H1 (cell line): ENCODE measurements at regions not wholly inside any gene's neighbourhood (a gene's known extent, or its start where the extent isn't known, plus 50 kb on each side); places are given as distances from the start of the nearest gene placed in this dataset.

Experiments
- CTCF ChIA-PET: fragments of 300-600 bp; sonication (Branson Sonifier 250); formaldehyde crosslinking; loops from one replicate; lab custom pipeline; 2021; ENCODE audit not compliant: partially characterized antibody; lab: Charles Lee
- POLR2A ChIA-PET: fragments of 300-600 bp; sonication (Branson Sonifier 250); formaldehyde crosslinking; loops from one replicate; lab custom pipeline; 2021; ENCODE audit warnings: inconsistent platforms; ENCODE audit not compliant: partially characterized antibody; lab: Charles Lee
- DNase-seq, 2 experiments: peaks; one replicate each; pipeline versions ENCODE4 v3.0.0 to v3.0.0-alpha.2; 2010 to 2022; ENCODE audit warnings: low spot score in 2 of 2, low read depth in 1 of 2, mixed read lengths in 1 of 2
- FAIRE-seq: peaks from 2 replicates; lab custom pipeline; 2011; peaks lifted over from hg19 to GRCh38; lab: Jason Lieb, UNC
- H2AFZ ChIP-seq: 2 replicates; pipeline ENCODE4 v1.8.1; 2012; ENCODE audit warnings: low read length, inconsistent platforms
- H2AK5ac ChIP-seq: 2 replicates; pipeline ENCODE4 v1.6.1; 2013; ENCODE audit warnings: low read depth, low read length
- H2BK120ac ChIP-seq: replicated peaks from 2 replicates; pipeline ENCODE3; 2013; ENCODE audit warnings: low read depth, low read length, inconsistent platforms
- H2BK12ac ChIP-seq: 2 replicates; pipeline ENCODE4 v1.6.1; 2013; ENCODE audit warnings: low read depth, low read length
- H2BK15ac ChIP-seq: 2 replicates; pipeline ENCODE4 v1.6.1; 2013; ENCODE audit warnings: low read length
- H2BK20ac ChIP-seq: 2 replicates; pipeline ENCODE4 v1.6.1; 2013; ENCODE audit warnings: low read length
- H2BK5ac ChIP-seq: 2 replicates; pipeline ENCODE4 v1.6.1; 2013; ENCODE audit warnings: low read depth, low read length
- H3K14ac ChIP-seq: 2 replicates; pipeline ENCODE4 v1.6.1; 2013; ENCODE audit warnings: inconsistent platforms; ENCODE audit not compliant: insufficient read length
- H3K18ac ChIP-seq: 2 replicates; pipeline ENCODE4 v1.6.1; 2013; ENCODE audit warnings: low read length; ENCODE audit errors: extremely low read depth
- H3K23ac ChIP-seq: 2 replicates; pipeline ENCODE4 v1.6.1; 2013; ENCODE audit warnings: inconsistent platforms; ENCODE audit not compliant: insufficient read length
- H3K23me2 ChIP-seq: 2 replicates; pipeline ENCODE4 v1.6.1; 2013; ENCODE audit warnings: low read depth, low read length
- H3K27ac ChIP-seq: 2 replicates; pipeline ENCODE4 v1.6.1; 2011; ENCODE audit warnings: low read depth, low read length, inconsistent platforms
- H3K27me3 ChIP-seq, 4 experiments: replicated peaks in 1 of 4; 1 replicate in 1 of 4; 2 replicates in 3 of 4; pipeline versions ENCODE4 v1.6.1 to v1.8.1; 2011 to 2013; ENCODE audit warnings: low read length in 3 of 4, mild to moderate bottlenecking in 3 of 4, inconsistent platforms in 2 of 4, mixed read lengths in 2 of 4, moderate library complexity in 1 of 4; ENCODE audit not compliant: control insufficient read depth in 3 of 4, insufficient read depth in 3 of 4; ENCODE audit errors: extremely low read depth in 1 of 4
- H3K36me3 ChIP-seq, 4 experiments: 2 replicates each; pipeline versions ENCODE4 v1.6.1 to v1.8.1; 2011 to 2013; ENCODE audit warnings: mild to moderate bottlenecking in 4 of 4, low read length in 3 of 4, moderate library complexity in 2 of 4, control low read depth in 1 of 4, inconsistent platforms in 1 of 4; ENCODE audit not compliant: insufficient read depth in 4 of 4, control insufficient read depth in 2 of 4
- H3K4ac ChIP-seq: replicated peaks from 2 replicates; pipeline ENCODE3; 2013; ENCODE audit warnings: low read length, low read depth, mixed read lengths, inconsistent platforms; ENCODE audit not compliant: insufficient read length
- H3K4me1 ChIP-seq, 4 experiments: replicated peaks in 1 of 4; 1 replicate in 1 of 4; 2 replicates in 3 of 4; pipeline versions ENCODE4 v1.6.1 to v1.8.1; 2011 to 2013; ENCODE audit warnings: low read length in 3 of 4, inconsistent platforms in 2 of 4, mixed read lengths in 1 of 4; ENCODE audit not compliant: insufficient read depth in 4 of 4, control insufficient read depth in 3 of 4
- H3K4me2 ChIP-seq, 2 experiments: 2 replicates each; pipeline versions ENCODE4 v1.6.1 to v1.8.1; 2011 to 2013; ENCODE audit warnings: low read depth in 2 of 2, low read length in 2 of 2, control low read depth in 1 of 2, inconsistent platforms in 1 of 2, mild to moderate bottlenecking in 1 of 2; ENCODE audit not compliant: insufficient read depth in 1 of 2
- H3K4me3 ChIP-seq, 4 experiments: fragments of 200-600, 300-600 bp in 1 of 4; sonication (generic), shearing (Covaris generic), sonication (Bioruptor Twin) in 1 of 4; 2 replicates each; pipeline versions ENCODE4 v1.5.1 to v1.8.1; 2011 to 2016; ENCODE audit warnings: low read length in 4 of 4, low read depth in 3 of 4, control low read depth in 2 of 4, inconsistent platforms in 2 of 4, mild to moderate bottlenecking in 2 of 4, mixed read lengths in 1 of 4, moderate library complexity in 1 of 4; ENCODE audit not compliant: insufficient read depth in 2 of 4; ENCODE audit errors: extremely low read depth in 1 of 4
- H3K56ac ChIP-seq: replicated peaks from 2 replicates; pipeline ENCODE3; 2013; ENCODE audit warnings: low read depth, mild to moderate bottlenecking, mixed read lengths, low read length, inconsistent platforms; ENCODE audit not compliant: insufficient read length
- H3K79me1 ChIP-seq: 2 replicates; pipeline ENCODE4 v1.6.1; 2013; ENCODE audit warnings: low read depth, low read length, control low read depth
- H3K79me2 ChIP-seq, 2 experiments: 2 replicates each; pipeline versions ENCODE4 v1.6.1 to v1.8.1; 2012 to 2013; ENCODE audit warnings: low read length in 2 of 2, mild to moderate bottlenecking in 2 of 2, inconsistent platforms in 1 of 2; ENCODE audit not compliant: insufficient read depth in 2 of 2, control insufficient read depth in 1 of 2
- H3K9ac ChIP-seq, 4 experiments: replicated peaks in 1 of 4; 1 replicate in 1 of 4; 2 replicates in 3 of 4; pipeline versions ENCODE4 v1.6.1 to v1.8.1; 2011 to 2013; ENCODE audit warnings: low read depth in 3 of 4, low read length in 3 of 4, control low read depth in 2 of 4, mild to moderate bottlenecking in 2 of 4, moderate library complexity in 2 of 4, inconsistent platforms in 1 of 4; ENCODE audit errors: extremely low read depth in 1 of 4
- H3K9me3 ChIP-seq, 2 experiments: 2 replicates each; pipeline versions ENCODE4 v1.6.1 to v1.8.1; 2012 to 2013; ENCODE audit warnings: mild to moderate bottlenecking in 2 of 2, moderate library complexity in 2 of 2, control low read depth in 1 of 2, inconsistent platforms in 1 of 2, low read depth in 1 of 2, low read length in 1 of 2, mixed read lengths in 1 of 2; ENCODE audit not compliant: insufficient read depth in 2 of 2
- H4K20me1 ChIP-seq, 2 experiments: replicated peaks in 1 of 2; 2 replicates each; pipeline versions ENCODE3 to v1.8.1; 2011 to 2013; ENCODE audit warnings: inconsistent platforms in 2 of 2, low read length in 2 of 2, mild to moderate bottlenecking in 1 of 2; ENCODE audit not compliant: insufficient read depth in 2 of 2, control insufficient read depth in 1 of 2
- H4K5ac ChIP-seq: 2 replicates; pipeline ENCODE4 v1.6.1; 2013; ENCODE audit warnings: low read length, low read depth, mixed read lengths, inconsistent platforms; ENCODE audit not compliant: insufficient read length
- H4K8ac ChIP-seq: 2 replicates; pipeline ENCODE4 v1.8.0; 2013; ENCODE audit warnings: mild to moderate bottlenecking, moderate library complexity, low read length, inconsistent platforms; ENCODE audit not compliant: insufficient read depth; ENCODE audit errors: extremely low read depth
- H4K91ac ChIP-seq: replicated peaks from 2 replicates; pipeline ENCODE3; 2013; ENCODE audit warnings: low read length, mixed read lengths, inconsistent platforms; ENCODE audit not compliant: insufficient read length
- BCL11A ChIP-seq, 2 experiments: IDR thresholded peaks; one replicate each; pipeline ENCODE4 v1.6.1; 2011; ENCODE audit warnings: low read depth in 2 of 2, low read length in 2 of 2, mild to moderate bottlenecking in 2 of 2
- KDM1A ChIP-seq: fragments of 200-600, 300-600 bp; sonication (generic); IDR thresholded peaks from 2 replicates; pipeline ENCODE4 v1.7.1; 2016; ENCODE audit warnings: mild to moderate bottlenecking, low read length, borderline replicate concordance
- POLR2A ChIP-seq, 2 experiments: IDR thresholded peaks; 1 replicate in 1 of 2; 2 replicates in 1 of 2; pipeline ENCODE4 v1.6.1; 2011; ENCODE audit warnings: low read depth in 2 of 2, low read length in 2 of 2, mild to moderate bottlenecking in 2 of 2; ENCODE audit errors: control extremely low read depth in 1 of 2
- SAP30 ChIP-seq: fragments of 300-600 bp; sonication (generic); IDR thresholded peaks from 2 replicates; pipeline ENCODE4 v1.7.1; 2012; ENCODE audit warnings: low read length, moderate library complexity, mild to moderate bottlenecking, inconsistent platforms; ENCODE audit not compliant: insufficient read depth, insufficient replicate concordance
- SP2 ChIP-seq: IDR thresholded peaks from 2 replicates; pipeline ENCODE4 v1.6.1; 2012; ENCODE audit warnings: mild to moderate bottlenecking, low read length, inconsistent platforms
- TAF7 ChIP-seq: optimal IDR thresholded peaks from 2 replicates; pipeline ENCODE3; 2011; ENCODE audit warnings: low read depth, mild to moderate bottlenecking, inconsistent platforms, low read length, moderate library complexity, borderline replicate concordance
- WGBS, 2 experiments: shearing (Covaris generic) in 1 of 2; methylation state at CpG; one replicate each; pipeline versions ENCODE4 v1.1.6 to v1.1.7; 2013 to 2015; ENCODE audit warnings: low lambda C conversion rate in 2 of 2, mixed read lengths in 2 of 2, inconsistent platforms in 1 of 2, low coverage in 1 of 2, missing lambda C conversion rate in 1 of 2; ENCODE audit not compliant: insufficient replicate concordance in 2 of 2, insufficient coverage in 1 of 2, insufficient read length in 1 of 2; ENCODE audit errors: extremely low coverage in 1 of 2, missing lambda C conversion rate in 1 of 2; 5-methylcytosine and 5-hydroxymethylcytosine counted together

DNA sequence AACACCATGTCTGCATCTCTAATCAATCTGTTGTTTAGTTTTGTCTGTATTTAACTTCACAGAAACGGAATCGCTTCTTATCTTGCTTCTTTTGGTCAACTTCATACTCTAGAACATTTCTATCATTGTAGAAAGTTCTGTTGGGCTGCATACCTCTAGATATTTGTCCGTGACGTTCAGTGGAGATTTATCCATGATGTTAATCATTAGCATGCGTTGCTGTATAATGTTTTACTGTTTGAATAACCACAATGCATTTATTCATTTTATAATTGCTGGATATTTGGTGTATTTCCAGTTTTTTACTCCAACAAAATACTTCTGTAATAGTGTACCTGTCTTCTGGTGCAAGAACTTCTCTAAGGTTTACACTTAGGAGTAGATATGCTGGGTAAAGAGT lies 96.2 kb upstream of the GDNF start:
- Histone ChIP-seq H3K79me2 (no peaks in the 10 kb centered on the region), H2BK120ac (no peak overlapping the region), H3K9me3 (peaks cover 0 to 3% of the 10 kb centered on the region in 2 experiments; a peak in 1 of 4 replicates), H3K23me2 (no peaks in the 10 kb centered on the region), H3K4me3 (no peak overlapping the region), H3K27me3 (no peaks in the 10 kb centered on the region), H2BK20ac (no peak overlapping the region), H3K27ac (no peak overlapping the region), H3K4ac (no peak overlapping the region), H3K18ac (no peak overlapping the region), H2AK5ac (no peak overlapping the region), H3K4me2 (no peak overlapping the region), H3K79me1 (no peaks in the 10 kb centered on the region), H3K14ac (no peak overlapping the region), H4K8ac (no peak overlapping the region), H2BK12ac (no peak overlapping the region), H4K5ac (no peak overlapping the region), H3K36me3 (no peaks in the 10 kb centered on the region), H4K91ac (no peak overlapping the region), H3K9ac (no peak overlapping the region), H3K4me1 (no peaks in the 10 kb centered on the region), H4K20me1 (no peaks in the 10 kb centered on the region), H2BK15ac (no peak overlapping the region), H2BK5ac (no peak overlapping the region), H3K23ac (no peak overlapping the region), H3K56ac (no peak overlapping the region), H2AFZ (no peak overlapping the region)
- 87% methylated on average over 5 of the region's 5 CpGs; no CpG with 5 or more reads in 1 of the 2 experiments for WGBS, 2 experiments
- DNase-seq, result no peak
- no peak for FAIRE-seq
- TF ChIP-seq SP2 (no peak), BCL11A (IDR thresholded peaks at IDR 0.05; ENCODE audit: low read depth in 2 of 2, low read length in 2 of 2) (no peak), POLR2A (IDR thresholded peaks at IDR 0.05; ENCODE audit: control extremely low read depth in 1 of 2, low read depth in 2 of 2, low read length in 2 of 2) (no peak), TAF7 (no peak), SAP30 (no peak), KDM1A (no peak)
- CTCF ChIA-PET, result no interaction called here
- POLR2A ChIA-PET, result no interaction called here
